SHP77 (cell line): ENCODE measurements at regions not wholly inside any gene's neighbourhood (a gene's known extent, or its start where the extent isn't known, plus 50 kb on each side); places are given as distances from the start of the nearest gene placed in this dataset.

Experiments
- DNase-seq, 2 experiments: peaks; one replicate each; lab custom pipeline; 2025; lab: John Stamatoyannopoulos, UW

GRCh38 chr11:13220148-13220547 lies 57.4 kb upstream of the BMAL1 start:
- no peak for DNase-seq

- no peak for DNase-seq
Measured at GRCh38 chr11:13221722-13222121, 55.9 kb upstream of the BMAL1 start.

DNA sequence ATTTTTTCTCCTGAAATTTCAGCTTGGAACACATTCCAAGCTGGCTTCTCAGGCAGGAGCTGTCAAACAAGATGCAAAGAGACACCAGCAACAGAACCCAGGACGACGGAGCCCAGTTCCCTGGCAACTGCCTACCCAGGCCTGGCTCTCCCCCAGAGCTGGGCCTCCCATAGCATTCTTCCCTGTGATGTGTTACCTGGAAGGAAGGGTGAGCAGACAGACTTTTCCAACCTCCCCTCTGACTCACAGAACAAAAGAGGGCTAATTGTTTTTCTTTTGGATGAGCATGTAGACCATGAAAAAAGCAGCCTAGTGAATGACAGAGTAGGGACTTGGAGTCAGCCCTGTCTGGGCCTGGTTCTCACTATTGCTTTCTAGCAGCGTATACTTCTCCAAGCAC lies 55.3 kb upstream of the BMAL1 start:
- DNase-seq = no peak

- DNase-seq = no peak
Measured at GRCh38 chr11:13223112-13223511, 54.5 kb upstream of the BMAL1 start.

DNA sequence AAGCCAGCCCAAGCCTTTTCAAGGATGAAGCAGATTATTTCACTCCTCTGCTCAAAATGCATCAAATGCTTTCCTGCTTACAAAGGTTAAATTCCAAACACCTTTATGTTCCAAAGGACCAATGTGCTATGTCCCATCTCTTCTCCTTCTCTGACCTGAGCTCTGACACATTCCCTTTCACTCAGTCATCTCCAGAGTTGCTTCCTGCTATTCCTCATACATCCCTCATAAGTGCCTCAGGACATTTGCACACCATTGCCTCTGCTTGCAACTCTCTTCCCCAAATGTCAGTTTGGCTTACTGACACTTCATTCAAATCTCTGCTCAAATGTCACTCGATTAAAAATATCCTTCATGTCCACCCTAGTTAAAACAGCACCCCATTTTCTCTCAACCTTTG lies 53.3 kb upstream of the BMAL1 start:
- no peak for DNase-seq

DNA sequence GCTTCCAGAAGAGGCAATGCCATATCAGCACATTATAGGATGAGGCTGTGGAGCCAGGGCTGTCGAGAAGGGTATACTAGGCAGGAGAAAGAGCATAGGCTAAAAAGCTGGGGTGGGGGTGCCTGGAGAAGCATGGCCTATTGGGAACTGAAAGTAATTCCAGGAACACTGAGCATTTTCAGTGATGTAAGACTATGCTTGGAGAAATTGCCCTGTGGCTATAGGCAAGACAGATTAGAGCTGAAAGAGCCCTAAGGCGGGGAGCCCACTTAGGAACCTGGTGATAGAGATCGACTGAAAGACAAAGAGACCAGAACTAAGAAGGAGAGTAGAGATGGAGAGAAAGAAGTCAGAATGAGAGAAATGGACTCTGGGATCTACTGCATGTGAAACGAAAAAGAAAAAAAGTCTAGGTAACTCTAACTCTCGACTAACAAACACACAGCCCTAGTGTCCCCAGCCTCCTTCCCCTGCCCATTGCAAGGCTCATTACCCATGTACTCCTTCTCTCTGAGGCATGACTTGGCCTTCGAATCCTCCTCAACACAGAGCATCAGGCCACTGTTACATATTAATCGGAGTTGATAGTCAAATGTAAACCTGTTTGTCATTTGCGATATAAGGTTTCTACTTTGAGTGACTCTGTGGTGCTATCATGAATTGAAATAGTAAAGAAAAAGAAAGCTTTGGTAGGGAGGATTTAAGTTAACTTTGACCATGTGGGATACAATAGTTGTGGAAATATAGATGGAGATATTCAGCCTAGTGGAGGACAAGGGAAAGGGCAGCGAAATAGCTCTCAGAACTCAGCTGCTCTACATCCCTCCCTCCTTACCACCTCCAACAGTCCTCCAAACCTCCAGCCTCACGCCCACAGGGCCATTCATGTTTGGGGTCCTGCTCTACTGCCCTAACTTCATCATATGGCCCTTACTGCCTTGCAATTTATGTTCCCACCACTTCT lies 52.3 kb upstream of the BMAL1 start:
- DNase-seq = no peak

- no peak for DNase-seq
Measured at GRCh38 chr11:13227676-13228255, 49.8 kb upstream of the BMAL1 start.
